ENCODE measurements at regions not wholly inside any gene's neighbourhood (a gene's known extent, or its start where the extent isn't known, plus 50 kb on each side); places are given as distances from the start of the nearest gene placed in this dataset.

GRCh38 chr2:2699121-2699505 lies 368.0 kb upstream of the MYT1L start:
- no peaks in the 10 kb centered on the region for H3K79me2 ChIP-seq (ENCODE audit: low read length)
- H3K4me2 ChIP-seq (ENCODE audit: low read depth, low read length), result no peak overlapping the region
- H3F3A ChIP-seq (ENCODE audit: insufficient read depth, low read length), result no peaks in the 10 kb centered on the region
- no peak overlapping the region for H3K27ac ChIP-seq (ENCODE audit: low read length)
- no peaks in the 10 kb centered on the region for H3K9me3 ChIP-seq (replicated peaks; ENCODE audit: insufficient read depth, low read length)
- no peak for DNase-seq
- no peak overlapping the region for H3K4me3 ChIP-seq (ENCODE audit: low read length)
- no peak for TF ChIP-seq EZH2phosphoT487 (IDR thresholded peaks at IDR 0.05; ENCODE audit: low read length)
- no peak for TF ChIP-seq EZH2 (optimal IDR thresholded peaks at IDR 0.05; ENCODE audit: low read depth, low read length)
- no peak for TF ChIP-seq CTCF (IDR thresholded peaks at IDR 0.05; ENCODE audit: low read length)
- no peaks in the 10 kb centered on the region for H3K27me3 ChIP-seq (replicated peaks; ENCODE audit: insufficient read depth, low read length)
- no peaks in the 10 kb centered on the region for H4K20me1 ChIP-seq (ENCODE audit: insufficient read depth, low read length)
- no peak overlapping the region for H2AFZ ChIP-seq (ENCODE audit: low read length)
- H3K9me2 ChIP-seq (replicated peaks; ENCODE audit: insufficient read depth, low read length), result no peaks in the 10 kb centered on the region
- H3K4me1 ChIP-seq (ENCODE audit: low read length), result no peaks in the 10 kb centered on the region
- no peak overlapping the region for H3K9ac ChIP-seq (ENCODE audit: low read length)
- H3K36me3 ChIP-seq (replicated peaks; ENCODE audit: insufficient read depth, low read length), result no peaks in the 10 kb centered on the region

DNA sequence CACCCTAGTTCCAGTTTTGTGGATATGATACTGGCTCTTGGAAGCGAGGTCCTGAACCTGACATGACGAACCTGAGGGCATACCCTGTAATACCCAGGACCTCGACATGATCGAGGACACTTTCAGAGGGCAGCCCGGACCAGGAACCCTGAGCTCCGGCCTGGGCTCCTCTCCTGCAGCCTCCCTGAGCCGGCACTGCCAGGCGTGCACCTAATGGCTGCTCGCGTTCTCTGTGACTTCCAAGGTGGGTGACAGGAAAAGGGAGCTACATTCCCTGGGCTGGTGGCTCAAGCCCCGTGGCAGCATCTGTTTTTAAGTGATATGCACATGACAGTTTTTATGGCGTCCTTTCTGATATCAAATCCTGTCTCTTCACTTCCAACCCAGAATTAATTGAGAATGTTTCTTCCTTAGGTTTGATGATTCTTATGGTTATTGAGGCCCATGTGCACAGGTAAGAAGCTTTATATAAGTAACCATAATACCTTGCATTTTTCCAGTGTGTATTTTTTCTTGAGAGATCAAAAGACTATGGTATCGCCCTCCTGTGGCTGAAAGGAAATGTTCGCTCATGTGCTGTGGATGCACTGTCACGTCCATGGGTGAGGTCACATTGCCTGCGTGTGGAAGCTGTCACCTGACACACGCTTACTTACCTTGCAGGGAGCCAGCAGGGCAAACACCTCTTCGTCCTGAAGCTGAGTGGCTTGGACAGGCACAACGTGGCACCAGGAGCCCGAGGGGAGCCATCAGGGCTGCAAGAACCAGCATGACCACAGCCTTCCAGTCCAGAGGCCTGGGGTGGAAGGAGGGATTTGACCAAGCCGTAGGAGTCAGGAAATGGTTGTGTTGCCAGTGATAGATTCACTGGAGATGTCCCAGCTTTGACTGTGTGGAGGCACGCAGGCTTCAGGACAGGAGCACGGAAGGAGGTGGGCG lies 367.4 kb upstream of the MYT1L start:
- Histone ChIP-seq H3K4me2 (ENCODE audit: low read depth, low read length) (no peak overlapping the region), H3K4me3 (ENCODE audit: low read length) (no peak overlapping the region), H3K36me3 (replicated peaks; ENCODE audit: insufficient read depth, low read length) (no peaks in the 10 kb centered on the region), H3K9me3 (replicated peaks; ENCODE audit: insufficient read depth, low read length) (no peaks in the 10 kb centered on the region), H4K20me1 (ENCODE audit: insufficient read depth, low read length) (no peaks in the 10 kb centered on the region), H3K27me3 (replicated peaks; ENCODE audit: insufficient read depth, low read length) (no peaks in the 10 kb centered on the region), H3K79me2 (ENCODE audit: low read length) (no peaks in the 10 kb centered on the region), H3K9me2 (replicated peaks; ENCODE audit: insufficient read depth, low read length) (no peaks in the 10 kb centered on the region), H2AFZ (ENCODE audit: low read length) (no peak overlapping the region), H3K27ac (ENCODE audit: low read length) (no peak overlapping the region), H3K4me1 (ENCODE audit: low read length) (no peaks in the 10 kb centered on the region), H3K9ac (ENCODE audit: low read length) (no peak overlapping the region), H3F3A (ENCODE audit: insufficient read depth, low read length) (no peaks in the 10 kb centered on the region)
- no peak for DNase-seq
- no peak for TF ChIP-seq EZH2 (optimal IDR thresholded peaks at IDR 0.05; ENCODE audit: low read depth, low read length)
- no peak for TF ChIP-seq CTCF (IDR thresholded peaks at IDR 0.05; ENCODE audit: low read length)
- no peak for TF ChIP-seq EZH2phosphoT487 (IDR thresholded peaks at IDR 0.05; ENCODE audit: low read length)

- H3K9ac ChIP-seq (ENCODE audit: low read length), result no peak overlapping the region
- no peak overlapping the region for H3K4me3 ChIP-seq (ENCODE audit: low read length)
- H3K4me2 ChIP-seq (ENCODE audit: low read depth, low read length), result no peak overlapping the region
- H3K9me2 ChIP-seq (replicated peaks; ENCODE audit: insufficient read depth, low read length), result no peaks in the 10 kb centered on the region
- no peaks in the 10 kb centered on the region for H3K79me2 ChIP-seq (ENCODE audit: low read length)
- H4K20me1 ChIP-seq (ENCODE audit: insufficient read depth, low read length), result no peaks in the 10 kb centered on the region
- no peak for DNase-seq
- H3K27ac ChIP-seq (ENCODE audit: low read length), result no peak overlapping the region
- no peaks in the 10 kb centered on the region for H3K36me3 ChIP-seq (replicated peaks; ENCODE audit: insufficient read depth, low read length)
- no peaks in the 10 kb centered on the region for H3K27me3 ChIP-seq (replicated peaks; ENCODE audit: insufficient read depth, low read length)
- TF ChIP-seq CTCF (IDR thresholded peaks at IDR 0.05; ENCODE audit: low read length), result no peak
- TF ChIP-seq EZH2 (optimal IDR thresholded peaks at IDR 0.05; ENCODE audit: low read depth, low read length), result no peak
- TF ChIP-seq EZH2phosphoT487 (IDR thresholded peaks at IDR 0.05; ENCODE audit: low read length), result no peak
- no peak overlapping the region for H2AFZ ChIP-seq (ENCODE audit: low read length)
- H3K4me1 ChIP-seq (ENCODE audit: low read length), result no peaks in the 10 kb centered on the region
- H3K9me3 ChIP-seq (replicated peaks; ENCODE audit: insufficient read depth, low read length), result no peaks in the 10 kb centered on the region
- H3F3A ChIP-seq (ENCODE audit: insufficient read depth, low read length), result no peaks in the 10 kb centered on the region
Observed at GRCh38 chr2:2696733-2697455, 365.8 kb upstream of the MYT1L start.

Measured in MM.1S (cell line).